ENCODE measurements at regions not wholly inside any gene's neighbourhood (a gene's known extent, or its start where the extent isn't known, plus 50 kb on each side); places are given as distances from the start of the nearest gene placed in this dataset.

DNA sequence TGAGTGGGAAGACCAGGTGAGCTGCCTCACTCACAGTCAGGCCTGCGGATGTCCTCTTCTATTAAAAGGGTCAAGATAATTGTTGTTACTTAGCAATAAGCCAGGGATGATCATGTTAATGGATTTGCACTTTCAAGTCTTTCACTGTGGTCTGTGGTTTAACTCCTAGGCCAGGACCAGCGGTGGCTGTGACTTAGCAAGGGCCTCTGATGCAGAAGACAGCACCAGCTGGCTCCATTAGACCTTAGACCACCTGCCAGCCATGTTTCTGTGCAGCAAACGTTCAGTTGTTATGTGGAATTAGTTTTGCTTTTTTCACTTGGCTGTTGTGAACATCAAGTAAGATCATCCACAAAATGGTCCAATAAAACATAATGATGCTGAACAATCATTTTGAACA, 537.3 kb downstream of the TNS3 start:
- TF ChIP-seq CTCF (conservative IDR thresholded peaks at IDR 0.05; ENCODE audit: low read length) (no peak), EZH2phosphoT487 (IDR thresholded peaks at IDR 0.05; ENCODE audit: borderline replicate concordance) (no peak)
